SU-DHL-6 (cell line): ENCODE measurements at regions not wholly inside any gene's neighbourhood (a gene's known extent, or its start where the extent isn't known, plus 50 kb on each side); places are given as distances from the start of the nearest gene placed in this dataset.
"Not testable (repeated sequence)": the region's sequence is repeated elsewhere in the genome, so short reads cannot be mapped to it uniquely, and the experiment has no call there.

Experiments
- EZH2phosphoT487 ChIP-seq: fragments of 200-600 bp; sonication (generic), shearing (Covaris generic); conservative IDR thresholded peaks from 2 replicates; pipeline ENCODE4 v1.6.1; 2018; ENCODE audit warnings: mild to moderate bottlenecking, antibody characterized with exemption, low read length, moderate library complexity, mixed read lengths
- TF ChIP-seq, protein P1 (sequence below): fragments of 200-600 bp; sonication (generic); IDR thresholded peaks from one replicate; pipeline ENCODE4 v1.5.1; 2017; ENCODE audit warnings: antibody characterized with exemption, mild to moderate bottlenecking, low read length, moderate library complexity; ENCODE audit not compliant: insufficient read depth, poor library complexity, severe bottlenecking

DNA sequence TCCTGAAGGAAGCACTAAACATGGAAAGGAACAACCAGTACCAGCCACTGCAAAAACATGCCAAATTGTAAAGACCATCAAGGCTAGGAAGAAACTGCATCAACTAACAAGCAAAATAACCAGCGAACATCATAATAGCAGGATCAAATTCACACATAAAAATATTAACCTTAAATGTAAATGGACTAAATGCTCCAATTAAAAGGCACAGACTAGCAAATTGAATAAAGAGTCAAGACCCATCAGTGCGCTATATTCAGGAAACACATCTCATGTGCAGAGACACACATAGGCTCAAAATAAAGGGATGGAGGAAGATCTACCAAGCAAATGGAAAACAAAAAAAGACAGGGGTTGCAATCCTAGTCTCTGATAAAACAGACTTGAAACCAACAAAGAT, 117.2 kb upstream of the TNFSF4 start:
- TF ChIP-seq, protein P1, sequence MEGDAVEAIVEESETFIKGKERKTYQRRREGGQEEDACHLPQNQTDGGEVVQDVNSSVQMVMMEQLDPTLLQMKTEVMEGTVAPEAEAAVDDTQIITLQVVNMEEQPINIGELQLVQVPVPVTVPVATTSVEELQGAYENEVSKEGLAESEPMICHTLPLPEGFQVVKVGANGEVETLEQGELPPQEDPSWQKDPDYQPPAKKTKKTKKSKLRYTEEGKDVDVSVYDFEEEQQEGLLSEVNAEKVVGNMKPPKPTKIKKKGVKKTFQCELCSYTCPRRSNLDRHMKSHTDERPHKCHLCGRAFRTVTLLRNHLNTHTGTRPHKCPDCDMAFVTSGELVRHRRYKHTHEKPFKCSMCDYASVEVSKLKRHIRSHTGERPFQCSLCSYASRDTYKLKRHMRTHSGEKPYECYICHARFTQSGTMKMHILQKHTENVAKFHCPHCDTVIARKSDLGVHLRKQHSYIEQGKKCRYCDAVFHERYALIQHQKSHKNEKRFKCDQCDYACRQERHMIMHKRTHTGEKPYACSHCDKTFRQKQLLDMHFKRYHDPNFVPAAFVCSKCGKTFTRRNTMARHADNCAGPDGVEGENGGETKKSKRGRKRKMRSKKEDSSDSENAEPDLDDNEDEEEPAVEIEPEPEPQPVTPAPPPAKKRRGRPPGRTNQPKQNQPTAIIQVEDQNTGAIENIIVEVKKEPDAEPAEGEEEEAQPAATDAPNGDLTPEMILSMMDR: not testable (repeated sequence)
- TF ChIP-seq EZH2phosphoT487: not testable (repeated sequence)
